H1 (cell line): ENCODE measurements at regions not wholly inside any gene's neighbourhood (a gene's known extent, or its start where the extent isn't known, plus 50 kb on each side); places are given as distances from the start of the nearest gene placed in this dataset.

Experiments
- BRCA1 ChIP-seq: IDR thresholded peaks from 2 replicates; pipeline ENCODE4 v1.6.1; 2012; ENCODE audit warnings: low read depth, low read length, improper control_type of control experiment
- FOSL1 ChIP-seq: IDR thresholded peaks from 2 replicates; pipeline ENCODE4 v1.6.1; 2011; ENCODE audit warnings: mild to moderate bottlenecking, low read depth, low read length, moderate library complexity; ENCODE audit not compliant: insufficient read depth
- JUN ChIP-seq: IDR thresholded peaks from 2 replicates; pipeline ENCODE4 v1.6.1; 2011; ENCODE audit warnings: low read depth, mild to moderate bottlenecking, improper control_type of control experiment, low read length
- KDM4A ChIP-seq: IDR thresholded peaks from one replicate; pipeline ENCODE4 v1.7.1; 2012; ENCODE audit warnings: low read depth, mild to moderate bottlenecking, moderate library complexity, low read length, inconsistent platforms; ENCODE audit not compliant: severe bottlenecking
- TAF1 ChIP-seq: IDR thresholded peaks from 2 replicates; pipeline ENCODE4 v1.6.1; 2011; ENCODE audit warnings: mild to moderate bottlenecking, low read depth, low read length

GRCh38 chr2:38138996-38139395, 63.0 kb upstream of the CYP1B1 start (continued):
- TF ChIP-seq KDM4A = no peak
- no peak for TF ChIP-seq BRCA1
- no peak for TF ChIP-seq JUN
- TF ChIP-seq TAF1 = no peak
- no peak for TF ChIP-seq FOSL1
